CD14-positive monocyte (primary cell): ENCODE measurements at regions not wholly inside any gene's neighbourhood (a gene's known extent, or its start where the extent isn't known, plus 50 kb on each side); places are given as distances from the start of the nearest gene placed in this dataset.

Source experiments
- DNase-seq, 3 donors: peaks; one replicate each; pipeline ENCODE4 v3.0.0-alpha.2; 2011 to 2022
- H2AFZ ChIP-seq: 2 replicates; pipeline ENCODE4 v1.6.0; 2012; ENCODE audit warnings: mild to moderate bottlenecking, low read depth, low read length, inconsistent platforms; ENCODE audit not compliant: insufficient read depth, poor library complexity, severe bottlenecking
- H3K27ac ChIP-seq, 2 donors: 1 replicate in 1 of 2; 2 replicates in 1 of 2; pipeline ENCODE4 v1.5.1; 2012 to 2013; ENCODE audit warnings: low read length in 2 of 2, control low read depth in 1 of 2, inconsistent platforms in 1 of 2, low read depth in 1 of 2, mild to moderate bottlenecking in 1 of 2
- H3K27me3 ChIP-seq, 2 donors: one replicate each; pipeline versions ENCODE4 v1.6.0 to v1.6.1; 2011 to 2013; ENCODE audit warnings: low read length in 2 of 2; ENCODE audit not compliant: control insufficient read depth in 2 of 2, insufficient read depth in 2 of 2
- H3K36me3 ChIP-seq, 2 donors: replicated peaks in 1 of 2; 1 replicate in 1 of 2; 2 replicates in 1 of 2; pipeline versions ENCODE4 v1.5.1 to v1.6.1; 2012 to 2013; ENCODE audit warnings: low read length in 2 of 2, control low read depth in 1 of 2, inconsistent platforms in 1 of 2, mild to moderate bottlenecking in 1 of 2; ENCODE audit not compliant: insufficient read depth in 2 of 2, control insufficient read depth in 1 of 2
- H3K4me1 ChIP-seq, 2 donors: 1 replicate in 1 of 2; 2 replicates in 1 of 2; pipeline versions ENCODE4 v1.5.1 to v1.6.1; 2012 to 2013; ENCODE audit warnings: low read length in 2 of 2, control low read depth in 1 of 2, inconsistent platforms in 1 of 2, mild to moderate bottlenecking in 1 of 2, moderate library complexity in 1 of 2; ENCODE audit not compliant: insufficient read depth in 2 of 2, control insufficient read depth in 1 of 2
- H3K4me2 ChIP-seq: replicated peaks from 2 replicates; pipeline ENCODE3; 2012; ENCODE audit warnings: low read length, moderate library complexity, mild to moderate bottlenecking; ENCODE audit not compliant: poor library complexity, severe bottlenecking; ENCODE audit errors: extremely low read depth
- H3K4me3 ChIP-seq, 3 experiments: fragments of 200-600 bp in 1 of 3; sonication (generic) in 1 of 3; replicated peaks in 1 of 3; 1 replicate in 2 of 3; 2 replicates in 1 of 3; pipeline ENCODE4 v1.5.1; 2011 to 2013; ENCODE audit warnings: low read length in 3 of 3, mild to moderate bottlenecking in 3 of 3, control low read depth in 2 of 3, low read depth in 2 of 3, inconsistent platforms in 1 of 3, moderate library complexity in 1 of 3
- H3K79me2 ChIP-seq: 2 replicates; pipeline ENCODE4 v1.6.0; 2012; ENCODE audit warnings: mild to moderate bottlenecking, control low read depth, inconsistent platforms, low read length, moderate library complexity; ENCODE audit not compliant: insufficient read depth
- H3K9ac ChIP-seq: 2 replicates; pipeline ENCODE4 v1.6.0; 2017; ENCODE audit warnings: low read length, mild to moderate bottlenecking; ENCODE audit not compliant: insufficient read depth, poor library complexity, severe bottlenecking
- H3K9me3 ChIP-seq, 2 donors: replicated peaks in 1 of 2; 1 replicate in 1 of 2; 2 replicates in 1 of 2; pipeline versions ENCODE4 v1.5.1 to v1.6.1; 2012 to 2013; ENCODE audit warnings: low read length in 2 of 2, control low read depth in 1 of 2; ENCODE audit not compliant: control insufficient read depth in 1 of 2, insufficient read depth in 1 of 2
- H4K20me1 ChIP-seq: 2 replicates; pipeline ENCODE4 v1.6.0; 2012; ENCODE audit warnings: mild to moderate bottlenecking, low read length, control low read depth, moderate library complexity; ENCODE audit not compliant: insufficient read depth
- H3K27ac Mint-ChIP-seq, 7 donors: one replicate each; pipeline ENCODE4 v1.8.0; 2020; ENCODE audit warnings: mild to moderate bottlenecking in 7 of 7, mixed read lengths in 7 of 7, moderate library complexity in 6 of 7, inconsistent platforms in 2 of 7
- H3K27me3 Mint-ChIP-seq, 3 donors: one replicate each; pipeline ENCODE4 v1.8.0; 2021 to 2022; ENCODE audit warnings: low read depth in 3 of 3, mild to moderate bottlenecking in 3 of 3, mixed read lengths in 3 of 3, moderate library complexity in 3 of 3, inconsistent platforms in 1 of 3
- H3K36me3 Mint-ChIP-seq, 2 donors: one replicate each; pipeline ENCODE4 v1.8.0; 2020; ENCODE audit warnings: mixed read lengths in 2 of 2, inconsistent platforms in 1 of 2, mild to moderate bottlenecking in 1 of 2
- H3K4me1 Mint-ChIP-seq: one replicate; pipeline ENCODE4 v1.8.0; 2020; ENCODE audit warnings: mild to moderate bottlenecking, mixed read lengths
- H3K4me3 Mint-ChIP-seq, 2 donors: one replicate each; pipeline ENCODE4 v1.8.0; 2020; ENCODE audit warnings: mild to moderate bottlenecking in 2 of 2, mixed read lengths in 2 of 2, moderate library complexity in 1 of 2
- H3K9me3 Mint-ChIP-seq, 7 donors: one replicate each; pipeline ENCODE4 v1.8.0; 2020 to 2022; ENCODE audit warnings: mixed read lengths in 7 of 7, mild to moderate bottlenecking in 6 of 7, moderate library complexity in 6 of 7, inconsistent platforms in 2 of 7
- WGBS: methylation state at CpG from one replicate; pipeline ENCODE4 v1.1.5; 2013; ENCODE audit warnings: missing lambda C conversion rate; ENCODE audit not compliant: insufficient coverage; 5-methylcytosine and 5-hydroxymethylcytosine counted together
- intact Hi-C, 2 donors: fragments of 100-400 bp; cut with micrococcal nuclease; formaldehyde crosslinking; loops; one replicate each; pipeline versions ENCODE4 v1.15.0 to v1.15.1; 2023
- TF ChIP-seq, protein P1 (sequence below): fragments of 200-600 bp; IDR thresholded peaks from one replicate; pipeline ENCODE4 v1.8.0; 2022; ENCODE audit warnings: antibody characterized with exemption, mild to moderate bottlenecking

DNA sequence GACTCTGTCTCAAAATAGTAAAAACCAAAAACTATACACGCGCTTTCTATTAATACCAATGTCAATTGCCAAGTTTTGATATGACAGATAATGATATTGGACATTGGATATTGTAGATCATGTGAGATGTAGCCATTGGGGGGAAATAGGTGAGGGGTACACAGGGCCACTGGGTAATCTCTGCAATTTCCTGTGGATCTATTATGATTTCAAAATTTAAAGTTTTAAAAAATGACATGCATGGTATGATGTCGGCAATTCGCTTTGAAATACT is 266.0 kb downstream of the PARN start:
- intact Hi-C loops = no loop called here

DNA sequence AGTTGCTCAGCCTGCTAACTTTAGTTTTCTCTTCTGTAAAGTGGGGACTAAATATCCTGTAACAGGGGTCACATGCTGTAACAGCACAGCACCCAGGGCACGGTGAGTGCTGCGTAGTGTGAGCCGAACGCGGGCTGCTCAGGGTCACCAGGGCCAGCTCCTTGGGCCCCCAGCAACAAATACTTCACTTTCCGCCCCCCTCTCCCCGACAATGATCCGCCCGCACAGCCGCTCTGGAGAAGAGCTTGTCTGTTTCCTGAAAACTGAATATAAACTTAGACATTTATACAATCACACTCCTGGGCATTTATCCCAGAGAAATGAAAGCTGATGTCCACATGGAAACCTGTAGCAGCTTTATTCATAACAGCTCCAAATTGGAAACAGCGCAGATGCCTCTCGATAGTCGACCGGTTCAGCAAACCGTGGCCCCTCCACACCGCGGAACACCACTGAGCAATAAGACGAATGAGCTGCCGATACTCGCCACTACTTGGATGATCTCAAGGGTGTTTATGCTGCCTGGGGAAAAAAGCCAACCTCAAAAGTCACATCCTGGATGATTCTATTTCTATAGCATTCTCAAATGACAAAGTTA is 267.2 kb downstream of the PARN start:
- WGBS = 94% methylated on average over 10 of the region's 20 CpGs
- Mint-ChIP-seq H3K27ac (no peak overlapping the region), H3K27me3 (peaks cover 30 to 34% (median 30%) of the 10 kb centered on the region in 3 donors), H3K4me3 (no peak overlapping the region), H3K4me1 (peaks cover 15% of the 10 kb centered on the region), H3K36me3 (no peaks in the 10 kb centered on the region), H3K9me3 (peaks cover 0 to 2% (median 0%) of the 10 kb centered on the region in 7 donors)
- H3K27me3 ChIP-seq = no peaks in the 10 kb centered on the region
- no peak overlapping the region for H3K9ac ChIP-seq
- peaks cover 0 to 21% of the 10 kb centered on the region in 2 donors for H3K4me1 ChIP-seq
- no peaks in the 10 kb centered on the region for H3K79me2 ChIP-seq
- H3K9me3 ChIP-seq = no peaks in the 10 kb centered on the region
- intact Hi-C loops = no loop called here
- H4K20me1 ChIP-seq = no peaks in the 10 kb centered on the region
- no peak for DNase-seq
- no peak overlapping the region for H3K4me3 ChIP-seq
- no peak overlapping the region for H3K4me2 ChIP-seq
- H3K36me3 ChIP-seq = no peaks in the 10 kb centered on the region
- TF ChIP-seq, protein P1, sequence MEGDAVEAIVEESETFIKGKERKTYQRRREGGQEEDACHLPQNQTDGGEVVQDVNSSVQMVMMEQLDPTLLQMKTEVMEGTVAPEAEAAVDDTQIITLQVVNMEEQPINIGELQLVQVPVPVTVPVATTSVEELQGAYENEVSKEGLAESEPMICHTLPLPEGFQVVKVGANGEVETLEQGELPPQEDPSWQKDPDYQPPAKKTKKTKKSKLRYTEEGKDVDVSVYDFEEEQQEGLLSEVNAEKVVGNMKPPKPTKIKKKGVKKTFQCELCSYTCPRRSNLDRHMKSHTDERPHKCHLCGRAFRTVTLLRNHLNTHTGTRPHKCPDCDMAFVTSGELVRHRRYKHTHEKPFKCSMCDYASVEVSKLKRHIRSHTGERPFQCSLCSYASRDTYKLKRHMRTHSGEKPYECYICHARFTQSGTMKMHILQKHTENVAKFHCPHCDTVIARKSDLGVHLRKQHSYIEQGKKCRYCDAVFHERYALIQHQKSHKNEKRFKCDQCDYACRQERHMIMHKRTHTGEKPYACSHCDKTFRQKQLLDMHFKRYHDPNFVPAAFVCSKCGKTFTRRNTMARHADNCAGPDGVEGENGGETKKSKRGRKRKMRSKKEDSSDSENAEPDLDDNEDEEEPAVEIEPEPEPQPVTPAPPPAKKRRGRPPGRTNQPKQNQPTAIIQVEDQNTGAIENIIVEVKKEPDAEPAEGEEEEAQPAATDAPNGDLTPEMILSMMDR = no peak
- no peak overlapping the region for H2AFZ ChIP-seq
- no peak overlapping the region for H3K27ac ChIP-seq

More for the DNA sequence above, 266.0 kb downstream of the PARN start:
- Mint-ChIP-seq H3K36me3 (no peaks in the 10 kb centered on the region), H3K4me1 (peaks cover 8% of the 10 kb centered on the region), H3K9me3 (peaks cover 0 to under 1% (median 0%) of the 10 kb centered on the region in 7 donors), H3K4me3 (no peak overlapping the region), H3K27ac (no peak overlapping the region), H3K27me3 (peaks cover 24 to 31% (median 24%) of the 10 kb centered on the region in 3 donors)
- no peaks in the 10 kb centered on the region for H3K27me3 ChIP-seq
- no peak overlapping the region for H3K4me2 ChIP-seq
- H3K9ac ChIP-seq = no peak overlapping the region
- H3K4me1 ChIP-seq = peaks cover 0 to 13% of the 10 kb centered on the region in 2 donors
- no peak for DNase-seq
- no peaks in the 10 kb centered on the region for H3K36me3 ChIP-seq
- no peak overlapping the region for H3K27ac ChIP-seq
- H3K4me3 ChIP-seq = no peak overlapping the region
- WGBS = 85% methylated on average over 2 of the region's 4 CpGs
- no peak overlapping the region for H2AFZ ChIP-seq
- TF ChIP-seq, protein P1 = no peak
- no peaks in the 10 kb centered on the region for H3K9me3 ChIP-seq
- H4K20me1 ChIP-seq = no peaks in the 10 kb centered on the region
- H3K79me2 ChIP-seq = no peaks in the 10 kb centered on the region
